Thoracic aorta (tissue), 2 donors: ENCODE measurements at regions not wholly inside any gene's neighbourhood (a gene's known extent, or its start where the extent isn't known, plus 50 kb on each side); places are given as distances from the start of the nearest gene placed in this dataset.

ENCODE experiments used
- ATAC-seq: fragments of 150-250 bp; one replicate; pipeline ENCODE4 v1.8.0; 2017; ENCODE audit warnings: low read depth; ENCODE audit not compliant: insufficient number of reproducible peaks, low FRiP score
- DNase-seq: peaks from one replicate; pipeline ENCODE4 v3.0.0-alpha.2; 2020; ENCODE audit warnings: low spot score
- H3K27ac ChIP-seq, 2 donors: fragments of 200-600 bp; sonication (generic); 1 replicate in 1 of 2; 2 replicates in 1 of 2; pipeline ENCODE4 v1.5.1; 2016; ENCODE audit warnings: mild to moderate bottlenecking in 2 of 2, moderate library complexity in 2 of 2
- H3K27me3 ChIP-seq: fragments of 200-600 bp; sonication (generic); replicated peaks from 2 replicates; pipeline ENCODE4 v1.6.0; 2016; ENCODE audit warnings: mild to moderate bottlenecking; ENCODE audit not compliant: insufficient read depth
- H3K36me3 ChIP-seq: fragments of 200-600 bp; sonication (generic); one replicate; pipeline ENCODE4 v1.5.1; 2016
- H3K4me1 ChIP-seq, 2 donors: fragments of 200-600 bp; sonication (generic); 1 replicate in 1 of 2; 2 replicates in 1 of 2; pipeline versions ENCODE4 v1.5.1 to v1.6.0; 2016; ENCODE audit warnings: low read depth in 2 of 2, mild to moderate bottlenecking in 1 of 2; ENCODE audit not compliant: control insufficient read depth in 1 of 2
- H3K4me3 ChIP-seq: fragments of 200-600 bp; sonication (generic); 2 replicates; pipeline ENCODE4 v1.5.1; 2016; ENCODE audit warnings: mild to moderate bottlenecking
- H3K9me3 ChIP-seq: fragments of 200-600 bp; sonication (generic); 2 replicates; pipeline ENCODE4 v1.5.1; 2016
- CTCF ChIP-seq: fragments of 200-600 bp; sonication (generic); IDR thresholded peaks from one replicate; pipeline ENCODE4 v1.5.1; 2019; ENCODE audit warnings: antibody characterized with exemption

GRCh38 chr10:31602541-31603234 is 283.7 kb downstream of the ZEB1 start:
- DNase-seq = peak; percentile 82
- Histone ChIP-seq H3K9me3 (no peaks in the 10 kb centered on the region), H3K4me1 (peaks cover 0 to 16% of the 10 kb centered on the region in 2 donors), H3K4me3 (peak overlapping the region; percentile 85), H3K27me3 (no peaks in the 10 kb centered on the region), H3K27ac (peak overlapping the region; percentile 85 to 91), H3K36me3 (no peaks in the 10 kb centered on the region)
- peak; percentile 52 for ATAC-seq
- TF ChIP-seq CTCF = no peak

GRCh38 chr10:31601136-31601535 is 282.1 kb downstream of the ZEB1 start:
- no peak overlapping the region for H3K27ac ChIP-seq
- H3K27me3 ChIP-seq = no peaks in the 10 kb centered on the region
- peaks cover 0 to 16% of the 10 kb centered on the region in 2 donors for H3K4me1 ChIP-seq
- DNase-seq (no peak), ATAC-seq (no peak)
- TF ChIP-seq CTCF = no peak
- no peak overlapping the region for H3K4me3 ChIP-seq
- no peaks in the 10 kb centered on the region for H3K36me3 ChIP-seq
- H3K9me3 ChIP-seq = no peaks in the 10 kb centered on the region

- Histone ChIP-seq H3K27ac (no peak overlapping the region), H3K4me3 (no peak overlapping the region), H3K4me1 (peaks cover 0 to 16% of the 10 kb centered on the region in 2 donors), H3K27me3 (no peaks in the 10 kb centered on the region), H3K36me3 (no peaks in the 10 kb centered on the region), H3K9me3 (no peaks in the 10 kb centered on the region)
- no peak for DNase-seq
- no peak for ATAC-seq
- no peak for TF ChIP-seq CTCF
Observed at GRCh38 chr10:31599626-31600504, 280.8 kb downstream of the ZEB1 start.

- Histone ChIP-seq H3K27me3 (no peaks in the 10 kb centered on the region), H3K27ac (no peak overlapping the region), H3K4me1 (no peaks in the 10 kb centered on the region), H3K9me3 (no peaks in the 10 kb centered on the region), H3K36me3 (no peaks in the 10 kb centered on the region), H3K4me3 (no peak overlapping the region)
- DNase-seq = no peak
- no peak for TF ChIP-seq CTCF
- no peak for ATAC-seq
Observed at GRCh38 chr10:31596765-31597164, 277.7 kb downstream of the ZEB1 start.

- ATAC-seq (no peak), DNase-seq (no peak)
- Histone ChIP-seq H3K9me3 (no peaks in the 10 kb centered on the region), H3K4me3 (no peak overlapping the region), H3K27ac (no peak overlapping the region), H3K27me3 (no peaks in the 10 kb centered on the region), H3K4me1 (no peaks in the 10 kb centered on the region), H3K36me3 (no peaks in the 10 kb centered on the region)
- no peak for TF ChIP-seq CTCF
Observed at GRCh38 chr10:31595992-31596391, 277.0 kb downstream of the ZEB1 start.
